Neural progenitor cell (in vitro differentiated cells): ENCODE measurements at regions not wholly inside any gene's neighbourhood (a gene's known extent, or its start where the extent isn't known, plus 50 kb on each side); places are given as distances from the start of the nearest gene placed in this dataset.

Experiments
- DNase-seq: peaks from one replicate; pipeline ENCODE4 v3.0.0-alpha.2; 2016; ENCODE audit warnings: low spot score
- H2AFZ ChIP-seq: fragments of 200-600 bp; sonication (generic); replicated peaks from 2 replicates; pipeline ENCODE4 v1.6.1; 2016; ENCODE audit warnings: antibody characterized with exemption
- H3F3A ChIP-seq: fragments of 200-600 bp; sonication (generic); 2 replicates; pipeline ENCODE4 v1.6.1; 2016; ENCODE audit warnings: antibody characterized with exemption, low read depth
- H3K27ac ChIP-seq: fragments of 200-600 bp; sonication (generic); 2 replicates; pipeline ENCODE4 v1.5.1; 2016; ENCODE audit warnings: mild to moderate bottlenecking
- H3K27me3 ChIP-seq: fragments of 200-600 bp; sonication (generic); 2 replicates; pipeline ENCODE4 v1.6.1; 2016; ENCODE audit warnings: mild to moderate bottlenecking, moderate library complexity
- H3K36me3 ChIP-seq: fragments of 200-600 bp; sonication (generic); 2 replicates; pipeline ENCODE4 v1.5.1; 2016
- H3K4me1 ChIP-seq: fragments of 200-600 bp; sonication (generic); 2 replicates; pipeline ENCODE4 v1.6.1; 2016; ENCODE audit warnings: mixed run types
- H3K4me2 ChIP-seq: fragments of 200-600 bp; sonication (generic); 2 replicates; pipeline ENCODE4 v1.6.1; 2016
- H3K4me3 ChIP-seq: fragments of 200-600 bp; sonication (generic); 2 replicates; pipeline ENCODE4 v1.5.1; 2016
- H3K79me2 ChIP-seq: fragments of 200-600 bp; sonication (generic); 2 replicates; pipeline ENCODE4 v1.6.1; 2016; ENCODE audit warnings: low read depth
- H3K9ac ChIP-seq: fragments of 200-600 bp; sonication (generic); 2 replicates; pipeline ENCODE4 v1.6.1; 2016
- H3K9me3 ChIP-seq: fragments of 200-600 bp; sonication (generic); 2 replicates; pipeline ENCODE4 v1.5.1; 2016; ENCODE audit warnings: low read depth
- H4K20me1 ChIP-seq: fragments of 200-600 bp; sonication (generic); 2 replicates; pipeline ENCODE4 v1.6.1; 2016; ENCODE audit warnings: low read depth
- H3K27ac Mint-ChIP-seq: 3 replicates; pipeline ENCODE4 v1.8.0; 2021; ENCODE audit warnings: mixed read lengths
- H3K27me3 Mint-ChIP-seq: 2 replicates; pipeline ENCODE4 v1.8.0; 2022; ENCODE audit warnings: low read depth, mild to moderate bottlenecking, inconsistent platforms, moderate library complexity, mixed read lengths; ENCODE audit not compliant: insufficient read depth
- H3K36me3 Mint-ChIP-seq: 3 replicates; pipeline ENCODE4 v1.8.0; 2021; ENCODE audit warnings: mixed read lengths
- H3K4me1 Mint-ChIP-seq: 3 replicates; pipeline ENCODE4 v1.8.0; 2021; ENCODE audit warnings: mixed read lengths
- H3K4me3 Mint-ChIP-seq: 3 replicates; pipeline ENCODE4 v1.8.0; 2021; ENCODE audit warnings: mild to moderate bottlenecking, moderate library complexity, mixed read lengths
- H3K9me3 Mint-ChIP-seq: 3 replicates; pipeline ENCODE4 v1.8.0; 2020; ENCODE audit warnings: mixed read lengths
- EZH2 ChIP-seq: fragments of 200-600 bp; sonication (generic); IDR thresholded peaks from 2 replicates; pipeline ENCODE4 v1.6.1; 2017; ENCODE audit warnings: antibody characterized with exemption, mild to moderate bottlenecking, moderate library complexity
- EZH2phosphoT487 ChIP-seq: fragments of 200-600 bp; sonication (generic); IDR thresholded peaks from 2 replicates; pipeline ENCODE4 v1.6.1; 2017; ENCODE audit warnings: antibody characterized with exemption
- TF ChIP-seq, protein P1 (sequence below): fragments of 200-600 bp; sonication (generic); IDR thresholded peaks from 2 replicates; pipeline ENCODE4 v1.5.1; 2017; ENCODE audit warnings: antibody characterized with exemption, mild to moderate bottlenecking

DNA sequence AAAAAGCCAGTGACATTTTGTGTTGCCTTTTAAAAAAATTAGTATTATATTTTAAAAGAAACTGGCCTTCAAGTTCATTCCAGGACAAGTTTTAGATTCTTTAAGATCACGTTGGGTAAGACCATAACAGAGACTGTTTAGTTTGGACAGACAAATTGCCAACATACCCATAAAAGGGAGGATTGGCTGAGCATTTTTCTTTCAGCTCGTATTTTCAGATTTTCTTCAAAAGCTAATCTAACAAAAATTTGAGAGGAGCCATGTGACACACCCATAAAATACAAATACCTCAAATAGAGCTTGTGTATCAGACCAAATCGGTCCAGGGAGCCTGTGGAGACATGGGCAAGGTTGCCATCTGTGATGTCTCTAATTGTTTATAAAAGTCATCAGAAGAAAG, 74.6 kb upstream of the C1QTNF7 start:
- TF ChIP-seq EZH2, result no peak
- TF ChIP-seq, protein P1, sequence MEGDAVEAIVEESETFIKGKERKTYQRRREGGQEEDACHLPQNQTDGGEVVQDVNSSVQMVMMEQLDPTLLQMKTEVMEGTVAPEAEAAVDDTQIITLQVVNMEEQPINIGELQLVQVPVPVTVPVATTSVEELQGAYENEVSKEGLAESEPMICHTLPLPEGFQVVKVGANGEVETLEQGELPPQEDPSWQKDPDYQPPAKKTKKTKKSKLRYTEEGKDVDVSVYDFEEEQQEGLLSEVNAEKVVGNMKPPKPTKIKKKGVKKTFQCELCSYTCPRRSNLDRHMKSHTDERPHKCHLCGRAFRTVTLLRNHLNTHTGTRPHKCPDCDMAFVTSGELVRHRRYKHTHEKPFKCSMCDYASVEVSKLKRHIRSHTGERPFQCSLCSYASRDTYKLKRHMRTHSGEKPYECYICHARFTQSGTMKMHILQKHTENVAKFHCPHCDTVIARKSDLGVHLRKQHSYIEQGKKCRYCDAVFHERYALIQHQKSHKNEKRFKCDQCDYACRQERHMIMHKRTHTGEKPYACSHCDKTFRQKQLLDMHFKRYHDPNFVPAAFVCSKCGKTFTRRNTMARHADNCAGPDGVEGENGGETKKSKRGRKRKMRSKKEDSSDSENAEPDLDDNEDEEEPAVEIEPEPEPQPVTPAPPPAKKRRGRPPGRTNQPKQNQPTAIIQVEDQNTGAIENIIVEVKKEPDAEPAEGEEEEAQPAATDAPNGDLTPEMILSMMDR, result no peak
- TF ChIP-seq EZH2phosphoT487, result no peak
- Mint-ChIP-seq H3K4me3 (no peak overlapping the region), H3K27me3 (peaks cover 2% of the 10 kb centered on the region), H3K9me3 (no peaks in the 10 kb centered on the region), H3K36me3 (no peaks in the 10 kb centered on the region), H3K27ac (no peak overlapping the region), H3K4me1 (peaks cover 28% of the 10 kb centered on the region)
- H3K4me1 ChIP-seq, result no peaks in the 10 kb centered on the region
- H3K36me3 ChIP-seq, result no peaks in the 10 kb centered on the region
- no peaks in the 10 kb centered on the region for H3K9me3 ChIP-seq
- H3K4me3 ChIP-seq, result no peak overlapping the region
- no peaks in the 10 kb centered on the region for H3K27me3 ChIP-seq
- DNase-seq, result no peak
- H3F3A ChIP-seq, result no peaks in the 10 kb centered on the region
- H2AFZ ChIP-seq, result no peak overlapping the region
- no peak overlapping the region for H3K4me2 ChIP-seq
- H4K20me1 ChIP-seq, result no peaks in the 10 kb centered on the region
- H3K27ac ChIP-seq, result no peak overlapping the region
- H3K79me2 ChIP-seq, result no peaks in the 10 kb centered on the region
- no peak overlapping the region for H3K9ac ChIP-seq

DNA sequence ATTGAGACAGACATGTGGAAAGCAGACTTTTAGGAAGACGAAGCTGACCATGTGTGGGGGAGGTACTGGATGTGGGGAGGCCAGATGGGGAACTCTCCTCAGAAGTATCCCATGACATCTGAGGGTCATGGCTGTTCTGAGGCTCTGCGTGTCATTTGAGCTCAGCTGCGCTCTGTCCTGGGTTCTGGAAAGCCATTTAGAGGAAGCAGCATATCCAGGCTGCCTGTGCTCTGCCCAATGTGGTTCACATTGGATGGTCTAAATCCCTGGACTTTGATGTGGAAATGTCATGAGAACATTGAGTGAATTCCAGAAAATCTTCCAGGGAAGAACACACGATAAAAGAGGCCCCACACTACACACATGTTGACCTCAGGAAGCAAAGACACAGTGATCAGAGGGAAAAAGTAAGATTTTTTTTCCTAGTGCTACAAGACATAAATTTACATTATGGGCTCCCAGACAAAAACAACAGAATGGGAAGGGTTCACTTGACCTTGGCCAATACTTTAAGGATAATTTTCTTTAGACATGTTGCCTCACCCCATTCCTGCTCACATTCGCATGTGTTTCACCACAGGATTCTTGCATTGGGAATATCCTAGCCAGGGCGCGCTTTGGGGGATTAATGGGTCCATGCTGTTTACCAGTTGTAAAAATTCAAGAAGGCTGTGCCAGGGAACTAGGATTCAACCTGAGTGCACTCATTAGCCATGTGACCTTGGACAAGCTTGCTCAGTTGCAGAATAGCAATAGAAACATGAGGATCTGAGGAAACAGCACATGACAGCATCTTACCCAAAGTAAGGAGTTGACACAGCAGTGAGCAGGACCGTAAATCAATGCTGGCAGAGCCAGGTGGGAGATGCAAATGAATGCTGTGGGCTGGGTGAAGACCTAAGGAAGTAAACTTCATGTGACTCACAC, 73.2 kb upstream of the C1QTNF7 start:
- no peak overlapping the region for H2AFZ ChIP-seq
- H3K27me3 Mint-ChIP-seq, result peaks cover 2% of the 10 kb centered on the region

DNA sequence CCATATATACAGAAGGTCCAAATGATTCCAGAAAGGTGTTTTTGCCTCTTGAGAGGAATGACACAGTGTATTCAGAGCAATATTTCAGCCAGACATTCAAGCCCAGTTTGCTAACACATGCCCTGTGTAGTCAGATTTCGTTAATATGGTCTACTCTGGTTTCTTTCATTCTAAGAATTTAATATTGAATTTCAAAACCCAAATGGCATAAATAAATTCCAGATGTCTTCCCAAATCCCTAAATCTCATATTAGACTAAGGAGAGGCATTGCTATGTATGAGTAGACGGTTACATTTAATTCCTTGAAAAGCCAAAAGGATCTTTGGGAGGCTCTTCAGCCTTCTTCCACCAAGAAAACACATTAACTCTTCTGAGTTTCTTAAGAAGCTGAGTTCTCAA, 66.3 kb upstream of the C1QTNF7 start:
- H3K9me3 Mint-ChIP-seq, result no peaks in the 10 kb centered on the region
- no peak overlapping the region for H3K27ac Mint-ChIP-seq
- no peak overlapping the region for H3K4me3 Mint-ChIP-seq

More for the DNA sequence above, 73.2 kb upstream of the C1QTNF7 start:
- no peak overlapping the region for H3K4me3 ChIP-seq
- H3K36me3 ChIP-seq, result no peaks in the 10 kb centered on the region
- no peak overlapping the region for H3K27ac Mint-ChIP-seq
- no peak overlapping the region for H3K4me2 ChIP-seq
- H3K27ac ChIP-seq, result no peak overlapping the region
- no peaks in the 10 kb centered on the region for H4K20me1 ChIP-seq
- TF ChIP-seq EZH2phosphoT487 (no peak), EZH2 (no peak)
- TF ChIP-seq, protein P1, result no peak
- no peaks in the 10 kb centered on the region for H3K9me3 ChIP-seq
- H3K4me1 Mint-ChIP-seq, result peaks cover 18% of the 10 kb centered on the region
- H3K9ac ChIP-seq, result no peak overlapping the region
- H3K79me2 ChIP-seq, result no peaks in the 10 kb centered on the region
- no peaks in the 10 kb centered on the region for H3F3A ChIP-seq
- no peaks in the 10 kb centered on the region for H3K36me3 Mint-ChIP-seq
- no peaks in the 10 kb centered on the region for H3K27me3 ChIP-seq
- H3K4me3 Mint-ChIP-seq, result no peak overlapping the region
- no peaks in the 10 kb centered on the region for H3K4me1 ChIP-seq
- no peak for DNase-seq
- H3K9me3 Mint-ChIP-seq, result no peaks in the 10 kb centered on the region

More for the DNA sequence above, 66.3 kb upstream of the C1QTNF7 start:
- Mint-ChIP-seq H3K4me1 (peaks cover under 1% of the 10 kb centered on the region), H3K27me3 (no peaks in the 10 kb centered on the region), H3K36me3 (no peaks in the 10 kb centered on the region)
- Histone ChIP-seq H2AFZ (no peak overlapping the region), H4K20me1 (no peaks in the 10 kb centered on the region), H3K9me3 (no peaks in the 10 kb centered on the region), H3K4me3 (no peak overlapping the region), H3K4me2 (no peak overlapping the region), H3K79me2 (no peaks in the 10 kb centered on the region), H3K9ac (no peak overlapping the region), H3K27ac (no peak overlapping the region), H3F3A (no peaks in the 10 kb centered on the region), H3K36me3 (no peaks in the 10 kb centered on the region), H3K27me3 (no peaks in the 10 kb centered on the region), H3K4me1 (no peaks in the 10 kb centered on the region)
- TF ChIP-seq EZH2phosphoT487 (no peak), EZH2 (no peak)
- TF ChIP-seq, protein P1, result no peak
- no peak for DNase-seq
